ENCODE measurements at regions not wholly inside any gene's neighbourhood (a gene's known extent, or its start where the extent isn't known, plus 50 kb on each side); places are given as distances from the start of the nearest gene placed in this dataset.

DNA sequence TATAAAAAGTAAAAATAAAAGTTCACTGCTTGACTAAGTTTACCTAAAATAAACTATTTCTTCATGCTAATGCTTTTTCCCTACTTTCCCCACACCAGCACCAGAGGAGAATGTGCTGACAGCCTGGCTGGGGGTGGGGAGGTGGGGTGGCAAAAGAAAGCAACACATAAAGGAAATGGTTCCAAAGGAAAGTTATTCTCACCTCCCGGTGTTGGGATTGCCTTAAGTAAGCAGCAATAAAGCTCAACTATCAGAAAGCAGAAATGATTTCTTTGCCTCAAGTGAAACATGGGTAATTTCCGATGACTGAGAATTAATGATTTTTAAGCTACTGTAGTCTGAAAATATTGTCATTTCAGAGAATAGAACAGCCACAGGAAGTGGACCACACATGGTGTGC lies 84.5 kb upstream of the DKK2 start:
- TF ChIP-seq, protein P1, sequence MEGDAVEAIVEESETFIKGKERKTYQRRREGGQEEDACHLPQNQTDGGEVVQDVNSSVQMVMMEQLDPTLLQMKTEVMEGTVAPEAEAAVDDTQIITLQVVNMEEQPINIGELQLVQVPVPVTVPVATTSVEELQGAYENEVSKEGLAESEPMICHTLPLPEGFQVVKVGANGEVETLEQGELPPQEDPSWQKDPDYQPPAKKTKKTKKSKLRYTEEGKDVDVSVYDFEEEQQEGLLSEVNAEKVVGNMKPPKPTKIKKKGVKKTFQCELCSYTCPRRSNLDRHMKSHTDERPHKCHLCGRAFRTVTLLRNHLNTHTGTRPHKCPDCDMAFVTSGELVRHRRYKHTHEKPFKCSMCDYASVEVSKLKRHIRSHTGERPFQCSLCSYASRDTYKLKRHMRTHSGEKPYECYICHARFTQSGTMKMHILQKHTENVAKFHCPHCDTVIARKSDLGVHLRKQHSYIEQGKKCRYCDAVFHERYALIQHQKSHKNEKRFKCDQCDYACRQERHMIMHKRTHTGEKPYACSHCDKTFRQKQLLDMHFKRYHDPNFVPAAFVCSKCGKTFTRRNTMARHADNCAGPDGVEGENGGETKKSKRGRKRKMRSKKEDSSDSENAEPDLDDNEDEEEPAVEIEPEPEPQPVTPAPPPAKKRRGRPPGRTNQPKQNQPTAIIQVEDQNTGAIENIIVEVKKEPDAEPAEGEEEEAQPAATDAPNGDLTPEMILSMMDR (IDR thresholded peaks at IDR 0.05) = no peak
- TF ChIP-seq POLR2AphosphoS5 (IDR thresholded peaks at IDR 0.05) = no peak
